GM23338 (cell line): ENCODE measurements at regions not wholly inside any gene's neighbourhood (a gene's known extent, or its start where the extent isn't known, plus 50 kb on each side); places are given as distances from the start of the nearest gene placed in this dataset.

ENCODE experiments used
- ATAC-seq: fragments of 200-7000 bp; cut with Tn5 transposase; 3 replicates; pipeline ENCODE4 v1.9.1; 2020
- DNase-seq: peaks from one replicate; pipeline ENCODE4 v3.0.0-alpha.2; 2015; ENCODE audit warnings: low spot score
- H2AFZ ChIP-seq: fragments of 200-600 bp; sonication (generic); 2 replicates; pipeline ENCODE4 v1.8.0; 2016; ENCODE audit warnings: antibody characterized with exemption, mild to moderate bottlenecking, moderate library complexity
- H3F3A ChIP-seq: fragments of 200-600 bp; sonication (generic); replicated peaks from 2 replicates; pipeline ENCODE4 v1.8.0; 2017; ENCODE audit warnings: antibody characterized with exemption, mixed run types, low read depth
- H3K27ac ChIP-seq: fragments of 200-600 bp; sonication (generic); 2 replicates; pipeline ENCODE4 v1.6.1; 2016; ENCODE audit warnings: low read depth
- H3K27me3 ChIP-seq: fragments of 200-600 bp; sonication (generic); 2 replicates; pipeline ENCODE4 v1.8.0; 2016; ENCODE audit warnings: mild to moderate bottlenecking, mixed run types, moderate library complexity; ENCODE audit not compliant: insufficient read depth
- H3K36me3 ChIP-seq: fragments of 200-600 bp; sonication (generic); 2 replicates; pipeline ENCODE4 v1.8.0; 2016; ENCODE audit warnings: mild to moderate bottlenecking; ENCODE audit not compliant: insufficient read depth
- H3K4me1 ChIP-seq: fragments of 200-600 bp; sonication (generic); 2 replicates; pipeline ENCODE4 v1.8.0; 2016; ENCODE audit warnings: mild to moderate bottlenecking, moderate library complexity; ENCODE audit not compliant: insufficient read depth
- H3K4me2 ChIP-seq: fragments of 200-600 bp; sonication (generic); 2 replicates; pipeline ENCODE4 v1.7.1; 2017; ENCODE audit warnings: mixed run types
- H3K4me3 ChIP-seq: fragments of 200-600 bp; sonication (generic); 2 replicates; pipeline ENCODE4 v1.6.1; 2016; ENCODE audit warnings: mixed run types
- H3K79me2 ChIP-seq: fragments of 200-600 bp; sonication (generic); replicated peaks from 2 replicates; pipeline ENCODE4 v1.8.0; 2017; ENCODE audit warnings: mild to moderate bottlenecking; ENCODE audit not compliant: insufficient read depth
- H3K9me2 ChIP-seq: fragments of 200-600 bp; sonication (generic); 2 replicates; pipeline ENCODE4 v1.8.0; 2017; ENCODE audit not compliant: insufficient read depth
- H4K20me1 ChIP-seq: fragments of 200-600 bp; sonication (generic); replicated peaks from 2 replicates; pipeline ENCODE4 v1.8.0; 2017; ENCODE audit warnings: mild to moderate bottlenecking; ENCODE audit not compliant: insufficient read depth
- H3K27ac Mint-ChIP-seq: 2 replicates; pipeline ENCODE4 v1.8.0; 2020; ENCODE audit warnings: inconsistent platforms, mild to moderate bottlenecking, moderate library complexity, mixed read lengths
- H3K27me3 Mint-ChIP-seq: 3 replicates; pipeline ENCODE4 v1.8.0; 2022; ENCODE audit warnings: low read depth, mild to moderate bottlenecking, moderate library complexity, mixed read lengths, inconsistent platforms; ENCODE audit not compliant: insufficient read depth, poor library complexity
- H3K36me3 Mint-ChIP-seq: 3 replicates; pipeline ENCODE4 v1.8.0; 2021; ENCODE audit warnings: low read depth, mild to moderate bottlenecking, inconsistent platforms, moderate library complexity, mixed read lengths
- H3K4me1 Mint-ChIP-seq: 3 replicates; pipeline ENCODE4 v1.8.0; 2020; ENCODE audit warnings: mild to moderate bottlenecking, inconsistent platforms, mixed read lengths
- H3K4me3 Mint-ChIP-seq: 3 replicates; pipeline ENCODE4 v1.8.0; 2021; ENCODE audit warnings: moderate library complexity, mild to moderate bottlenecking, inconsistent platforms, mixed read lengths
- H3K9me3 Mint-ChIP-seq: 3 replicates; pipeline ENCODE4 v1.8.0; 2020; ENCODE audit warnings: moderate library complexity, mild to moderate bottlenecking, inconsistent platforms, mixed read lengths
- CREB1 ChIP-seq: fragments of 250-450 bp; sonication (Bioruptor Pico); IDR thresholded peaks from 2 replicates; pipeline ENCODE4 v1.5.0; 2020; ENCODE audit warnings: low read depth, mild to moderate bottlenecking, moderate library complexity
- JUNB ChIP-seq: IDR thresholded peaks from one replicate; pipeline ENCODE4 v1.6.1; 2016; ENCODE audit warnings: antibody characterized with exemption; ENCODE audit not compliant: unreplicated experiment
- NANOG ChIP-seq: IDR thresholded peaks from 2 replicates; pipeline ENCODE4 v1.6.1; 2016; ENCODE audit warnings: antibody characterized with exemption, borderline replicate concordance
- POLR2AphosphoS5 ChIP-seq: IDR thresholded peaks from 2 replicates; pipeline ENCODE4 v1.6.1; 2016; ENCODE audit warnings: antibody characterized with exemption, low read depth
- ZNF331 ChIP-seq: fragments of 250-450 bp; sonication (Bioruptor Pico); IDR thresholded peaks from 2 replicates; pipeline ENCODE4 v1.5.0; 2020; ENCODE audit warnings: low read depth, mild to moderate bottlenecking, moderate library complexity
- TF ChIP-seq, protein P1 (sequence below): fragments of 250-450 bp; sonication (Bioruptor Pico); IDR thresholded peaks from 2 replicates; pipeline ENCODE4 v1.5.0; 2020; ENCODE audit warnings: mild to moderate bottlenecking, moderate library complexity
- TF ChIP-seq, protein P2 (sequence below): IDR thresholded peaks from 2 replicates; pipeline ENCODE4 v1.6.1; 2016; ENCODE audit warnings: antibody characterized with exemption
- TF ChIP-seq, protein P3 (sequence below), 2 experiments: fragments of 200-600 bp in 1 of 2; sonication (generic) in 1 of 2; conservative IDR thresholded peaks; 2 replicates each; pipeline versions ENCODE4 v1.5.1 to v1.6.1; 2016 to 2017; ENCODE audit warnings: antibody characterized with exemption in 2 of 2, low read depth in 2 of 2, mild to moderate bottlenecking in 2 of 2, moderate library complexity in 1 of 2
- TF ChIP-seq, protein P4 (sequence below): IDR thresholded peaks from one replicate; pipeline ENCODE4 v1.6.1; 2018; ENCODE audit warnings: antibody characterized with exemption; ENCODE audit not compliant: unreplicated experiment

DNA sequence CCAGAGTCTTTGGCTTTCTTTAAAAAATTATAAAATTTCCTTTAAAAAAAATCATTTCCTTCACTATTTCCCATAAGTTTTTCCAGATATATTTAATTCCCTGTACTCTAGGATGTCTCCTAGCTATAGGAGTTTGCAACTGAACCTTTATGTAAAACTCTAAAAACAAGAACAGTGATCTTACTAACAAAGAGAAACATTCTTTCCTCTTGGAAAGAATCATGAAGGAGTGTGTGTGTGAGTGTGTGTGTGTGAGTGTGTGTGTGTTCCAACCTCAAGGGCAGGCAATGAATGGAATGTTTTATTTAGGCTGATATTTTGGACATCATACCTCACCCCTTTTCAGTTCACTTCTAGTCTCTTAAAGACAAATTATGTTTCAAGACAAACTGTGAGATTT, 309.2 kb downstream of the CEMIP2 start (continued):
- TF ChIP-seq, protein P1, sequence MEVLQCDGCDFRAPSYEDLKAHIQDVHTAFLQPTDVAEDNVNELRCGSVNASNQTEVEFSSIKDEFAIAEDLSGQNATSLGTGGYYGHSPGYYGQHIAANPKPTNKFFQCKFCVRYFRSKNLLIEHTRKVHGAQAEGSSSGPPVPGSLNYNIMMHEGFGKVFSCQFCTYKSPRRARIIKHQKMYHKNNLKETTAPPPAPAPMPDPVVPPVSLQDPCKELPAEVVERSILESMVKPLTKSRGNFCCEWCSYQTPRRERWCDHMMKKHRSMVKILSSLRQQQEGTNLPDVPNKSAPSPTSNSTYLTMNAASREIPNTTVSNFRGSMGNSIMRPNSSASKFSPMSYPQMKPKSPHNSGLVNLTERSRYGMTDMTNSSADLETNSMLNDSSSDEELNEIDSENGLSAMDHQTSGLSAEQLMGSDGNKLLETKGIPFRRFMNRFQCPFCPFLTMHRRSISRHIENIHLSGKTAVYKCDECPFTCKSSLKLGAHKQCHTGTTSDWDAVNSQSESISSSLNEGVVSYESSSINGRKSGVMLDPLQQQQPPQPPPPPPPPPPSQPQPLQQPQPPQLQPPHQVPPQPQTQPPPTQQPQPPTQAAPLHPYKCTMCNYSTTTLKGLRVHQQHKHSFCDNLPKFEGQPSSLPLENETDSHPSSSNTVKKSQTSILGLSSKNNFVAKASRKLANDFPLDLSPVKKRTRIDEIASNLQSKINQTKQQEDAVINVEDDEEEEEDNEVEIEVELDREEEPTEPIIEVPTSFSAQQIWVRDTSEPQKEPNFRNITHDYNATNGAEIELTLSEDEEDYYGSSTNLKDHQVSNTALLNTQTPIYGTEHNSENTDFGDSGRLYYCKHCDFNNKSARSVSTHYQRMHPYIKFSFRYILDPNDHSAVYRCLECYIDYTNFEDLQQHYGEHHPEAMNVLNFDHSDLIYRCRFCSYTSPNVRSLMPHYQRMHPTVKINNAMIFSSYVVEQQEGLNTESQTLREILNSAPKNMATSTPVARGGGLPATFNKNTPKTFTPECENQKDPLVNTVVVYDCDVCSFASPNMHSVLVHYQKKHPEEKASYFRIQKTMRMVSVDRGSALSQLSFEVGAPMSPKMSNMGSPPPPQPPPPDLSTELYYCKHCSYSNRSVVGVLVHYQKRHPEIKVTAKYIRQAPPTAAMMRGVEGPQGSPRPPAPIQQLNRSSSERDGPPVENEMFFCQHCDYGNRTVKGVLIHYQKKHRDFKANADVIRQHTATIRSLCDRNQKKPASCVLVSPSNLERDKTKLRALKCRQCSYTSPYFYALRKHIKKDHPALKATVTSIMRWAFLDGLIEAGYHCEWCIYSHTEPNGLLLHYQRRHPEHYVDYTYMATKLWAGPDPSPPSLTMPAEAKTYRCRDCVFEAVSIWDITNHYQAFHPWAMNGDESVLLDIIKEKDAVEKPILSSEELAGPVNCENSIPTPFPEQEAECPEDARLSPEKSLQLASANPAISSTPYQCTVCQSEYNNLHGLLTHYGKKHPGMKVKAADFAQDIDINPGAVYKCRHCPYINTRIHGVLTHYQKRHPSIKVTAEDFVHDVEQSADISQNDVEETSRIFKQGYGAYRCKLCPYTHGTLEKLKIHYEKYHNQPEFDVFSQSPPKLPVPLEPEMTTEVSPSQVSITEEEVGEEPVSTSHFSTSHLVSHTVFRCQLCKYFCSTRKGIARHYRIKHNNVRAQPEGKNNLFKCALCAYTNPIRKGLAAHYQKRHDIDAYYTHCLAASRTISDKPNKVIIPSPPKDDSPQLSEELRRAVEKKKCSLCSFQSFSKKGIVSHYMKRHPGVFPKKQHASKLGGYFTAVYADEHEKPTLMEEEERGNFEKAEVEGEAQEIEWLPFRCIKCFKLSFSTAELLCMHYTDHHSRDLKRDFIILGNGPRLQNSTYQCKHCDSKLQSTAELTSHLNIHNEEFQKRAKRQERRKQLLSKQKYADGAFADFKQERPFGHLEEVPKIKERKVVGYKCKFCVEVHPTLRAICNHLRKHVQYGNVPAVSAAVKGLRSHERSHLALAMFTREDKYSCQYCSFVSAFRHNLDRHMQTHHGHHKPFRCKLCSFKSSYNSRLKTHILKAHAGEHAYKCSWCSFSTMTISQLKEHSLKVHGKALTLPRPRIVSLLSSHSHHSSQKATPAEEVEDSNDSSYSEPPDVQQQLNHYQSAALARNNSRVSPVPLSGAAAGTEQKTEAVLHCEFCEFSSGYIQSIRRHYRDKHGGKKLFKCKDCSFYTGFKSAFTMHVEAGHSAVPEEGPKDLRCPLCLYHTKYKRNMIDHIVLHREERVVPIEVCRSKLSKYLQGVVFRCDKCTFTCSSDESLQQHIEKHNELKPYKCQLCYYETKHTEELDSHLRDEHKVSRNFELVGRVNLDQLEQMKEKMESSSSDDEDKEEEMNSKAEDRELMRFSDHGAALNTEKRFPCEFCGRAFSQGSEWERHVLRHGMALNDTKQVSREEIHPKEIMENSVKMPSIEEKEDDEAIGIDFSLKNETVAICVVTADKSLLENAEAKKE (CRISPR knock-in tag): no peak

DNA sequence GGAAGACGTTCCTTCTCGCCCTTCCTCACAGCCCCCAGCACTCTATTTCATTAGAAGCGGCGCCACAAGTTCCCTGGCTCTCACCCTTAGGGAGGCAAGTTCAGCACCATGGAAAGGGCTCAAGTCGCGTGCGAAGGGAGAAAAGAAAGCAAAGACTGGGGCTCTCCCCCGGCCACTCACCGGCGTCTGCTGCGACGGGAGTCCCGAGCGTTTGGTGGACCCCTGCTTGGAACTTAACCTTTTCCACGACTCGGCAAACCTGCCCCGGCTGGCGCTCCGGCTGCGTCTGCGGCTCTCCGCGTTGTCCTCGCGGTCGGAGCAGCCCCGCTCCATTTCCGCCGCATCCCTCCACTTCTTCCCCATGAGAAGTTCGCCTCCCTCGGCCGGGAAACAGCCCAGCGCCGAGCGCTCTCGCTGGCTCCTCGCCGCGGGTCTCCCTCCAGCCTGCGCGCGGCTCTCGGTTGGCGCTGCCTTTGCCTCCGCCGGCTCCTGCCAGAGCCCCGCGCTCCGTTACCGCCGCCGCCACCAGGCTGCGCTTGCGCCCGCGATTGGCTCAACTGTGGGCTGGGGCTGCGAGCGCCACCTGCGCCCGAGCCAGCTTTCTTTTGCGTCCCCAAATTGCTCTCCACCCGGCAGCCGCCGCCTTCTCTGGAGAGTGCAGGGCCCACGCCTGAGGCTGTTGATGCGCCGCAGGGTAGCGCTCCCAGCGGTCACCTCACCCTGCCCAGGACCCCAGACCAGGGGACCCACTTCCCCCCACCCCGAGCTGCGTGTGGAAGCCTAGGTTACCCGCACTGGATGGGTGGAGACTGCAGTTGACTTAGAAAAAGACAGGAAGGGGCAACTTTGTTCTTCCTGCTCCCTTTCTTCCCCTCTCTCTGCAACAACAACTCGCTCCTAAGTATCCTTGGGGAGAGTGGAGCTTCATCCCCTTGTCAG, 321.6 kb downstream of the CEMIP2 start:
- ATAC-seq (peak; percentile 88), DNase-seq (peak; percentile 97)
- peaks cover 35% of the 10 kb centered on the region for H3K4me1 Mint-ChIP-seq
- Histone ChIP-seq H3F3A (peaks cover 4% of the 10 kb centered on the region; the same call in 1 of the 2 replicates), H4K20me1 (no peaks in the 10 kb centered on the region), H3K4me3 (peak overlapping the region; percentile 66), H3K9me2 (no peaks in the 10 kb centered on the region), H2AFZ (peak overlapping the region; percentile 94), H3K4me1 (peaks cover 44% of the 10 kb centered on the region), H3K36me3 (peaks cover 8% of the 10 kb centered on the region; the same call in 1 of the 2 replicates), H3K27ac (peak overlapping the region; percentile 88), H3K27me3 (no peaks in the 10 kb centered on the region), H3K79me2 (0 out of 2 replicates have a peak, but pooled peaks cover 3% of the 10 kb centered on the region), H3K4me2 (peak overlapping the region; percentile 86)
- peak overlapping the region; percentile 86 for H3K4me3 Mint-ChIP-seq
- peaks cover 6% of the 10 kb centered on the region for H3K27me3 Mint-ChIP-seq
- TF ChIP-seq, protein P2, sequence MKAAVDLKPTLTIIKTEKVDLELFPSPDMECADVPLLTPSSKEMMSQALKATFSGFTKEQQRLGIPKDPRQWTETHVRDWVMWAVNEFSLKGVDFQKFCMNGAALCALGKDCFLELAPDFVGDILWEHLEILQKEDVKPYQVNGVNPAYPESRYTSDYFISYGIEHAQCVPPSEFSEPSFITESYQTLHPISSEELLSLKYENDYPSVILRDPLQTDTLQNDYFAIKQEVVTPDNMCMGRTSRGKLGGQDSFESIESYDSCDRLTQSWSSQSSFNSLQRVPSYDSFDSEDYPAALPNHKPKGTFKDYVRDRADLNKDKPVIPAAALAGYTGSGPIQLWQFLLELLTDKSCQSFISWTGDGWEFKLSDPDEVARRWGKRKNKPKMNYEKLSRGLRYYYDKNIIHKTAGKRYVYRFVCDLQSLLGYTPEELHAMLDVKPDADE: no peak
- no peak for TF ChIP-seq JUNB
- no peak for TF ChIP-seq NANOG
- TF ChIP-seq ZNF331 (CRISPR knock-in tag): no peak
- peak; percentile 22; the same call in 1 of the 2 replicates for TF ChIP-seq CREB1 (CRISPR knock-in tag)
- TF ChIP-seq, protein P3, sequence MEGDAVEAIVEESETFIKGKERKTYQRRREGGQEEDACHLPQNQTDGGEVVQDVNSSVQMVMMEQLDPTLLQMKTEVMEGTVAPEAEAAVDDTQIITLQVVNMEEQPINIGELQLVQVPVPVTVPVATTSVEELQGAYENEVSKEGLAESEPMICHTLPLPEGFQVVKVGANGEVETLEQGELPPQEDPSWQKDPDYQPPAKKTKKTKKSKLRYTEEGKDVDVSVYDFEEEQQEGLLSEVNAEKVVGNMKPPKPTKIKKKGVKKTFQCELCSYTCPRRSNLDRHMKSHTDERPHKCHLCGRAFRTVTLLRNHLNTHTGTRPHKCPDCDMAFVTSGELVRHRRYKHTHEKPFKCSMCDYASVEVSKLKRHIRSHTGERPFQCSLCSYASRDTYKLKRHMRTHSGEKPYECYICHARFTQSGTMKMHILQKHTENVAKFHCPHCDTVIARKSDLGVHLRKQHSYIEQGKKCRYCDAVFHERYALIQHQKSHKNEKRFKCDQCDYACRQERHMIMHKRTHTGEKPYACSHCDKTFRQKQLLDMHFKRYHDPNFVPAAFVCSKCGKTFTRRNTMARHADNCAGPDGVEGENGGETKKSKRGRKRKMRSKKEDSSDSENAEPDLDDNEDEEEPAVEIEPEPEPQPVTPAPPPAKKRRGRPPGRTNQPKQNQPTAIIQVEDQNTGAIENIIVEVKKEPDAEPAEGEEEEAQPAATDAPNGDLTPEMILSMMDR (conservative IDR thresholded peaks at IDR 0.05; ENCODE audit: low read depth in 2 of 2): peak; percentile 39 to 61
- TF ChIP-seq, protein P4, sequence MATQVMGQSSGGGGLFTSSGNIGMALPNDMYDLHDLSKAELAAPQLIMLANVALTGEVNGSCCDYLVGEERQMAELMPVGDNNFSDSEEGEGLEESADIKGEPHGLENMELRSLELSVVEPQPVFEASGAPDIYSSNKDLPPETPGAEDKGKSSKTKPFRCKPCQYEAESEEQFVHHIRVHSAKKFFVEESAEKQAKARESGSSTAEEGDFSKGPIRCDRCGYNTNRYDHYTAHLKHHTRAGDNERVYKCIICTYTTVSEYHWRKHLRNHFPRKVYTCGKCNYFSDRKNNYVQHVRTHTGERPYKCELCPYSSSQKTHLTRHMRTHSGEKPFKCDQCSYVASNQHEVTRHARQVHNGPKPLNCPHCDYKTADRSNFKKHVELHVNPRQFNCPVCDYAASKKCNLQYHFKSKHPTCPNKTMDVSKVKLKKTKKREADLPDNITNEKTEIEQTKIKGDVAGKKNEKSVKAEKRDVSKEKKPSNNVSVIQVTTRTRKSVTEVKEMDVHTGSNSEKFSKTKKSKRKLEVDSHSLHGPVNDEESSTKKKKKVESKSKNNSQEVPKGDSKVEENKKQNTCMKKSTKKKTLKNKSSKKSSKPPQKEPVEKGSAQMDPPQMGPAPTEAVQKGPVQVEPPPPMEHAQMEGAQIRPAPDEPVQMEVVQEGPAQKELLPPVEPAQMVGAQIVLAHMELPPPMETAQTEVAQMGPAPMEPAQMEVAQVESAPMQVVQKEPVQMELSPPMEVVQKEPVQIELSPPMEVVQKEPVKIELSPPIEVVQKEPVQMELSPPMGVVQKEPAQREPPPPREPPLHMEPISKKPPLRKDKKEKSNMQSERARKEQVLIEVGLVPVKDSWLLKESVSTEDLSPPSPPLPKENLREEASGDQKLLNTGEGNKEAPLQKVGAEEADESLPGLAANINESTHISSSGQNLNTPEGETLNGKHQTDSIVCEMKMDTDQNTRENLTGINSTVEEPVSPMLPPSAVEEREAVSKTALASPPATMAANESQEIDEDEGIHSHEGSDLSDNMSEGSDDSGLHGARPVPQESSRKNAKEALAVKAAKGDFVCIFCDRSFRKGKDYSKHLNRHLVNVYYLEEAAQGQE: peak; percentile 86
- 0 out of 2 replicates have a peak, but pooled peaks have one; percentile 6 for TF ChIP-seq POLR2AphosphoS5
- peaks cover 3% of the 10 kb centered on the region; the same call in 2 of the 3 replicates for H3K36me3 Mint-ChIP-seq
- H3K9me3 Mint-ChIP-seq: peaks cover 7% of the 10 kb centered on the region
- peak overlapping the region; percentile 81; the same call in 1 of the 2 replicates for H3K27ac Mint-ChIP-seq
